Choroid plexus epithelial cell (primary cell): ENCODE measurements at regions not wholly inside any gene's neighbourhood (a gene's known extent, or its start where the extent isn't known, plus 50 kb on each side); places are given as distances from the start of the nearest gene placed in this dataset.

ENCODE experiments used
- DNase-seq: peaks from one replicate; pipeline ENCODE4 v3.0.0-alpha.2; 2010; ENCODE audit warnings: low read depth
- H3K4me3 ChIP-seq: 2 replicates; pipeline ENCODE4 v1.5.1; 2011; ENCODE audit warnings: low read depth, mild to moderate bottlenecking, control low read depth, low read length, moderate library complexity
- TF ChIP-seq, protein P1 (sequence below): conservative IDR thresholded peaks from 2 replicates; pipeline ENCODE4 v1.5.1; 2011; ENCODE audit warnings: low read depth, mild to moderate bottlenecking, control low read depth, inconsistent platforms, low read length, moderate library complexity

DNA sequence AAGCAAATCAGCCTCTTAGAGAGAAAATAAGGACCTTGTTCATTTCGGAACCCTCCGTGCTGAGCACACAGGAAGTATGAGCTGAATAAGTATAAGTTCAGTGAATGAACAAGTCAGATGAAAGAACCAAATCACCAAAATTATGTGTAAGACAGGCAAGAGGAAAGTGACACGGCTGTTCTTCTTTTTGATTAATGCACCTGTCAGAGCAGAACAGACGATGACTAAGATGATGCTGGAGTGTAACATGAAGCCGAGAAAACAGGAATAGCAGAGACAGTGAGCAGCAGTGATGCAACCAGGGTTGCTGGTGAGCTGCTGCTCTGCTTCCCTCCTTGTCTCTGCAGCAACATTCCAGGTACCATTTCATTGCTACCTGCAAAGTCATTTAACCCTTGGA is 861.1 kb downstream of the GALC start:
- no peak overlapping the region for H3K4me3 ChIP-seq
- no peak for DNase-seq
- TF ChIP-seq, protein P1, sequence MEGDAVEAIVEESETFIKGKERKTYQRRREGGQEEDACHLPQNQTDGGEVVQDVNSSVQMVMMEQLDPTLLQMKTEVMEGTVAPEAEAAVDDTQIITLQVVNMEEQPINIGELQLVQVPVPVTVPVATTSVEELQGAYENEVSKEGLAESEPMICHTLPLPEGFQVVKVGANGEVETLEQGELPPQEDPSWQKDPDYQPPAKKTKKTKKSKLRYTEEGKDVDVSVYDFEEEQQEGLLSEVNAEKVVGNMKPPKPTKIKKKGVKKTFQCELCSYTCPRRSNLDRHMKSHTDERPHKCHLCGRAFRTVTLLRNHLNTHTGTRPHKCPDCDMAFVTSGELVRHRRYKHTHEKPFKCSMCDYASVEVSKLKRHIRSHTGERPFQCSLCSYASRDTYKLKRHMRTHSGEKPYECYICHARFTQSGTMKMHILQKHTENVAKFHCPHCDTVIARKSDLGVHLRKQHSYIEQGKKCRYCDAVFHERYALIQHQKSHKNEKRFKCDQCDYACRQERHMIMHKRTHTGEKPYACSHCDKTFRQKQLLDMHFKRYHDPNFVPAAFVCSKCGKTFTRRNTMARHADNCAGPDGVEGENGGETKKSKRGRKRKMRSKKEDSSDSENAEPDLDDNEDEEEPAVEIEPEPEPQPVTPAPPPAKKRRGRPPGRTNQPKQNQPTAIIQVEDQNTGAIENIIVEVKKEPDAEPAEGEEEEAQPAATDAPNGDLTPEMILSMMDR, result no peak

DNA sequence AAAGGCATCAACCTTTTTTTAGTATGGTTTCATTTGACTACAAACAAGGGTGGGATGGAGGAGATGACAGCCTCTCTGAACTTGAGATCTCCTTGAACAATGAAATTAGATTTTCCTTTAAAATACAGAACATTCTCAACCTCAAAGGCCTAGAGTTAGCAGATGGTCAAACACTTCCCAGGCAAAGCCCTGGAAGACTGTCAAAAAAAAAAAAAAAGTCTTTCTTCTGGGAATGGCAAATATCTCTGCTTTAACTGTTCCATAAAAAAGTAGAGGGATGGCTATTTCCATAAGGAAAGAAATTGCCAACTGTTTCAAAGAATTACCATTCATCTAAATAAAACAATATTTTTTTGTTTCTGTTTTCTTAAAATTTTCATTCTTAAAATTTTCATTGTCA is 870.8 kb downstream of the GALC start:
- TF ChIP-seq, protein P1, result no peak
- no peak overlapping the region for H3K4me3 ChIP-seq

DNA sequence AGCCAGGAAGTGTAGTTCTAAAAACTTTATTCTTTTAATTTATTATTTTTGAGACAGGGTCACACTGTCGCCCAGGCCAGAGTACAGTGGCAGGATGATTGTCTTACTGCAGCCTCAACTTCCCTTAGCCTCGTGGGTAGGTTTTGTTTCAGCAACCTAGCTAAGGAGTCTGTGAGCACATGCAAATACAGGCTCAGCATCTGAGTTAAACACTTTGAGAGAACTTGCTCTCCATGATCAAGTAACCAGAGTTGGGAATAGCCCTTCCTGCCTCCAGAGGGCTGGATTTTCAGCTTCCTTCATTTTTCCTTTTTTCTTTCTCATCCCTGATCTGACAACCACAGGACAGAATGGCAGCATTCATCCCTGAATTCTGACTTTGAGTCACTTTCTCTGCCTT is 871.3 kb downstream of the GALC start:
- DNase-seq, result no peak
- TF ChIP-seq, protein P1, result no peak
- H3K4me3 ChIP-seq, result no peak overlapping the region

More for the DNA sequence above, 870.8 kb downstream of the GALC start:
- no peak for DNase-seq

DNA sequence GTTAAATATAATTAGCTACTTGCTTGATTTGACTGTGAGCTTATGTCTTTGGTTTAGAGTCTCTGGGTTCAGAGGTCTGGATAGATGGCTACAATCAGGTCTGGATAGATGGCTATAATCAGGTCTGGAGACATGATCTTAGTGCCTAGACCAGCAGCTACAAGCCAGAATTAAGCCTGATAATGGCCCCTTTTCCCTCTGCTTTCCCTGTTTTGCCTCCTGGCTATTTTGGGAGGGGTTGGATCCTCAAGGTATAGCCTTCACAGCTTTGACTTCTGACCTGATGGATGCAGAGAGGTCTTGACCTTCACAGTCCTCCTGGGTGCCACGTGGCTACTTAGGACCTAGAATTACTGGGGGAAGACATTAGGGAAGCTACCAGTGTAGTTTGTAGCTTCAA is 877.7 kb downstream of the GALC start:
- TF ChIP-seq, protein P1, result no peak
- no peak for DNase-seq
- H3K4me3 ChIP-seq, result no peak overlapping the region

DNA sequence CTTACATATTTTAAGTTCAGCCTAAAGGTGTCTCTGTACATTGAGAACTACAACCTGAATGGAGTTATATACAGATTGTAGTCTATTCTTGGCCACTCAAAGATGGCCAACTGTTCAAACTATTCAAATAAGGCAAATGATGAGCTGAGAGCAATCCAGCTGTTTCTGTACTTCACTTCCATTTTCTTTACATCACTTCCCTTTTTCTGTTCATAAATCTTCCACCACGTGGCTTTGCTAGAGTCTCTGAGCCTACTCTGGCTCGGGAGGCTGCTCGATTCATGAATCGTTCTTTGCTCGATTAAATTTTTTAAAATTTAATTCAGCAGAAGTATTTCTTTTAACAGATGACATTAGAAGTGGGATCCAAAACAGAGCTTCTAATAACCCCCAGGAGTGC is 879.7 kb downstream of the GALC start:
- no peak overlapping the region for H3K4me3 ChIP-seq
- no peak for DNase-seq
- TF ChIP-seq, protein P1, result no peak

DNA sequence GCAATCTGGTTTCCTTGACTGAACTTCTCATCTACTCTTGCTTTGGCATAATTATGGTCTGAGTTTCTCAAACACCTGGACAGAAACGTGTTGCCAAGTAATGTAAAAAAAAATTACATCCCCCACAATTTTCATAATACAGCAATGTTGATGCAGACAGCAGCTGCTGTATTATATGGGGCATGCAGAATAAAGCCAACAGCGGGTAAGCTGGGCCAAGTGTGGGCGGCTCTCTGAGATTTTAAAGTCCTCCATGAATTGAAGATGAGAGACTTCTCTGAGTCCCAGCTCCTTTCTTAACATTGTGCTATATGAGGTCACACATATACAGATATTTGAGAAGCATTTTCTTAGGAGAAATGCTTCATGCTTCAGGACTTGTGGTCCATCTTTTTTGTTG is 881.2 kb downstream of the GALC start:
- H3K4me3 ChIP-seq, result no peak overlapping the region
- TF ChIP-seq, protein P1, result no peak
- no peak for DNase-seq

DNA sequence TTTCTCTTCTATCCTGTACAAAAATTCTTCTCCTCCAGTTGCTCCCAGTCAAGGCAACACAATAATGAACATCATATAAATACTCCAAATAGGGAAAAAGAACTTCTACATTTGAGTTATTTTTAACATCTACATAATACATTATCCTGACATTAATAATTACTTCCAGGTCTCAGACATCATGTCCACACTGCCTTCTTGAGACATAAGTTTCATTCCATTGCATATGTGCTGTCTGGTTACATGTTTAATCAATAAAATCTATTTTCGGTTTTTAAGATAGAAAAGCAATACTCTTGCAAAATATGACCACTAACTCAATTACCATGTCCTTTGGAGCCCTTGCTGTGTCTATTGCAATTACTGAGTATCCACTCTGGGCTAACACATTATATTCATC is 881.9 kb downstream of the GALC start:
- DNase-seq, result no peak
- H3K4me3 ChIP-seq, result no peak overlapping the region
- TF ChIP-seq, protein P1, result no peak
